NAMALWA (cell line): ENCODE measurements at regions not wholly inside any gene's neighbourhood (a gene's known extent, or its start where the extent isn't known, plus 50 kb on each side); places are given as distances from the start of the nearest gene placed in this dataset.
A peak's percentile ranks its signal among the peaks of the same experiment; 100 is the strongest.

Experiments used
- DNase-seq: peaks from one replicate; pipeline ENCODE4 v3.0.0-alpha.2; 2015; ENCODE audit warnings: low spot score

- DNase-seq, result no peak
Measured at GRCh38 chr6:87908978-87909811, 138.4 kb upstream of the SPACA1 start.

- DNase-seq, result no peak
Measured at GRCh38 chr6:87907521-87907920, 140.1 kb upstream of the SPACA1 start.

- peak; percentile 87 for DNase-seq
Measured at GRCh38 chr6:87905101-87905641, 142.5 kb upstream of the SPACA1 start.

GRCh38 chr6:87904011-87904410 is 143.6 kb upstream of the SPACA1 start:
- peak; percentile 34 for DNase-seq

- no peak for DNase-seq
Measured at GRCh38 chr6:87903323-87903722, 144.3 kb upstream of the SPACA1 start.

GRCh38 chr6:87902383-87902782 is 145.3 kb upstream of the SPACA1 start:
- DNase-seq, result no peak

- DNase-seq, result no peak
Measured at GRCh38 chr6:87901613-87902012, 146.0 kb upstream of the SPACA1 start.

- no peak for DNase-seq
Measured at GRCh38 chr6:87900160-87900698, 147.4 kb upstream of the SPACA1 start.

GRCh38 chr6:87899499-87900147 is 148.0 kb upstream of the SPACA1 start:
- DNase-seq, result no peak

- no peak for DNase-seq
Measured at GRCh38 chr6:87897663-87898062, 150.0 kb upstream of the SPACA1 start.

- no peak for DNase-seq
Measured at GRCh38 chr6:87897013-87897412, 150.6 kb upstream of the SPACA1 start.

- DNase-seq, result no peak
Measured at GRCh38 chr6:87887266-87887665, 160.4 kb upstream of the SPACA1 start.

- no peak for DNase-seq
Measured at GRCh38 chr6:87884203-87884602, 163.4 kb upstream of the SPACA1 start.

- DNase-seq, result peak; percentile 87
Measured at GRCh38 chr6:87881342-87881895, 166.2 kb upstream of the SPACA1 start.

GRCh38 chr6:87879132-87879861 is 168.3 kb upstream of the SPACA1 start:
- peak; percentile 98 for DNase-seq

- DNase-seq, result no peak
Measured at GRCh38 chr6:87875781-87876180, 171.9 kb upstream of the SPACA1 start.

GRCh38 chr6:87873556-87873955 is 171.5 kb upstream of the AKIRIN2 start:
- no peak for DNase-seq

- no peak for DNase-seq
Measured at GRCh38 chr6:87870556-87870955, 168.5 kb upstream of the AKIRIN2 start.

GRCh38 chr6:87869064-87869905 is 167.3 kb upstream of the AKIRIN2 start:
- DNase-seq, result no peak

GRCh38 chr6:87860902-87861301 is 158.9 kb upstream of the AKIRIN2 start:
- DNase-seq, result no peak

GRCh38 chr6:87858440-87858839 is 156.4 kb upstream of the AKIRIN2 start:
- no peak for DNase-seq
